Immature natural killer cell (primary cell): ENCODE measurements at regions not wholly inside any gene's neighbourhood (a gene's known extent, or its start where the extent isn't known, plus 50 kb on each side); places are given as distances from the start of the nearest gene placed in this dataset.

ENCODE experiments used
- DNase-seq, 3 donors: peaks; one replicate each; pipeline ENCODE4 v3.0.0; 2022; ENCODE audit warnings: mixed read lengths in 1 of 3
- H3K27ac Mint-ChIP-seq, 6 donors: one replicate each; pipeline ENCODE4 v1.8.0; 2020; ENCODE audit warnings: mixed read lengths in 6 of 6, mild to moderate bottlenecking in 5 of 6, inconsistent platforms in 4 of 6, moderate library complexity in 3 of 6
- H3K27me3 Mint-ChIP-seq, 3 donors: one replicate each; pipeline ENCODE4 v1.8.0; 2020 to 2021; ENCODE audit warnings: low read depth in 3 of 3, mild to moderate bottlenecking in 3 of 3, mixed read lengths in 3 of 3, moderate library complexity in 3 of 3, inconsistent platforms in 1 of 3
- H3K36me3 Mint-ChIP-seq, 3 donors: one replicate each; pipeline ENCODE4 v1.8.0; 2020; ENCODE audit warnings: mixed read lengths in 3 of 3, inconsistent platforms in 2 of 3, mild to moderate bottlenecking in 2 of 3
- H3K4me1 Mint-ChIP-seq, 2 donors: one replicate each; pipeline ENCODE4 v1.8.0; 2020; ENCODE audit warnings: inconsistent platforms in 2 of 2, mild to moderate bottlenecking in 2 of 2, mixed read lengths in 2 of 2, moderate library complexity in 1 of 2
- H3K4me3 Mint-ChIP-seq, 5 donors: one replicate each; pipeline ENCODE4 v1.8.0; 2020; ENCODE audit warnings: mild to moderate bottlenecking in 5 of 5, mixed read lengths in 5 of 5, inconsistent platforms in 3 of 5, moderate library complexity in 3 of 5
- H3K9me3 Mint-ChIP-seq, 6 donors: one replicate each; pipeline ENCODE4 v1.8.0; 2020; ENCODE audit warnings: mild to moderate bottlenecking in 6 of 6, mixed read lengths in 6 of 6, inconsistent platforms in 4 of 6, moderate library complexity in 3 of 6

DNA sequence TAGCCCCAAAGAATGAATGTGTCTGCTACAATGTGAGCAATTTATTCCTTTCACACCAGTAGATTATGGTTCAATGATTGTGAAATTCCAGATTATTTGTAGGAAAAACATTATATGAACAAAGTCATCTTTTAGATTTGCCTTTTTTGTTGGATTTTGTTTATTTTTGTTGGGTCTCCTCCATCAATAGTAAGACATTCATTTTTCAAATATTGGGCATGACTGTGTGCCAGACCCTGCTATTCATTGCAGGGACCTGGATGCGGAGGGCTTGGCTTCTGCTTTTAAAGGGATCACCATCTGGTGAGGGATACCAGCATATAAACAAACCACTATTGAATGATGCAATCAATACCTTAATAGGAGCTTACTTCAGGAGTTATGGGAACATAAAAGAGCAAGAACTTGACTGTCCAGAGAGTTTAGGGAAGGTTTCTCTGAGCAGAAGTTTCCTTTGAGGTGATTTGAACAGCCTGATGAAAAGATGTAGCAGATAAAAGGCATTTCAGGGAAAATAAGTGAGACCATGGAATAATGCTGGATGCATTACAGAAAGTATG lies 486.7 kb downstream of the EPHA4 start:
- Mint-ChIP-seq H3K4me1 (no peaks in the 10 kb centered on the region), H3K4me3 (no peak overlapping the region), H3K27me3 (peaks cover 2 to 6% (median 3%) of the 10 kb centered on the region in 3 donors), H3K27ac (no peak overlapping the region), H3K36me3 (no peaks in the 10 kb centered on the region), H3K9me3 (peaks cover 0 to 4% (median 0%) of the 10 kb centered on the region in 6 donors)
- DNase-seq = no peak

GRCh38 chr2:221085936-221086335 lies 486.2 kb downstream of the EPHA4 start:
- Mint-ChIP-seq H3K27ac (no peak overlapping the region), H3K4me3 (no peak overlapping the region), H3K27me3 (peaks cover 2 to 6% (median 3%) of the 10 kb centered on the region in 3 donors), H3K4me1 (no peaks in the 10 kb centered on the region), H3K36me3 (no peaks in the 10 kb centered on the region), H3K9me3 (peaks cover 0 to 4% (median 0%) of the 10 kb centered on the region in 6 donors)
- DNase-seq = no peak

DNA sequence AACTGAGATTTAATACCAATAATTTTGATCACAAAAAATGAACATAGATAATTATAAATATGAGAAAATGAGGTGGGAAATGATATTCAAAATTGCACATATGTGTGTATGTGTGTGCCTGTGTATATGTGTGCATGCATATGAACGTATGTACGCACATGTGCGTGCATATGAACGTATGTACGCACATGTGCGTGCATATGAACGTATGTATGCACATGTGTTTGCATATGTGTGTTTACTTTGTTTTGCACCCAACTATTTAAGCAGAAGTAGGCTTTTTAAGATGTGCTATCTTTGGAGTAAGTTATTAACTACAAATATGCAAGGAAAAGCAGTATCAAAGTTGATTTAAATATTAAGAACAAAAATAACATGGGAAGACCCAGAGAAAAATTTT lies 484.3 kb downstream of the EPHA4 start:
- no peaks in the 10 kb centered on the region for H3K4me1 Mint-ChIP-seq
- no peaks in the 10 kb centered on the region for H3K36me3 Mint-ChIP-seq
- no peak overlapping the region for H3K27ac Mint-ChIP-seq
- H3K9me3 Mint-ChIP-seq = peaks cover 0 to 2% (median 0%) of the 10 kb centered on the region in 6 donors
- no peak for DNase-seq
- H3K27me3 Mint-ChIP-seq = peaks cover 0 to 9% (median 0%) of the 10 kb centered on the region in 3 donors
- H3K4me3 Mint-ChIP-seq = no peak overlapping the region

DNA sequence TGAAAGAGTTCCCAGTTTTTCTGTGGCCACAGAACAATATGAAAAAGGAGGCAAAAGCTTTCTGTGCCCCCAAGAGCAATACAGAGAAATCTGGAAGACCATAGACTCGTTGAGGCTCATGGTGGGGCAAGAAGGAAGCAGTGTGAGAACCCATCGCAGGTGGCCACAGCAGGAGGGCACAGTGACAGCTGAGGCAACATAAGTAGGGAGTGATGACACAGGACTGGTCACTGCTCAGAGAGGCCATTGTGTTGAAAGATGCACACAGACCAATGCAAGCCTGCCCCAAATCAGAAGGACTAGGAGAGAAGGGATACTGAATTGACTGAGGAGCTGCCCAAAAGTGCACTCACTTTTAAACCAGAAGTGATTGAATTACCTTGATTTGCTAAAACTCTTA lies 483.6 kb downstream of the EPHA4 start:
- Mint-ChIP-seq H3K4me3 (no peak overlapping the region), H3K27me3 (peaks cover 0 to 9% (median 0%) of the 10 kb centered on the region in 3 donors), H3K9me3 (peaks cover 0 to 2% (median 0%) of the 10 kb centered on the region in 6 donors), H3K36me3 (no peaks in the 10 kb centered on the region), H3K4me1 (no peaks in the 10 kb centered on the region), H3K27ac (no peak overlapping the region)
- DNase-seq = no peak

DNA sequence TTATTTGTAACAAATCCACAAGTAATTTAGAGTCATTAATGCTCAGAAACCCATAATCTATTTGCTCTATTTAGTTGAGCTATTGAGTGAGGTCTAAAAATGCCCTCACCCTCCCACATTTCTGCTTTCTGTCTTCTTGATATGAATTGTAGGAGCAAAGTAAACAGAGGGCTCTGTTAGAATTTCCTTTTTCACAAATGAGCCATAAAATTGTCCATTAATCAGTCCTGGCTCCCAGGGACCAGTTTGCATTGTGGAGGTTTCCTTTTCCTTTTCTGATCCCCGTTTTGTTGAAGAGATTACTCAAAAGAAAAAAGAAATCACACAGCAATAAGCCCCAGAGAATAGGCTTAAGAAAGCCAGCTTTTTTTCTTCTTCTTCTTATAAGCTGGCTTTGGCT lies 476.7 kb downstream of the EPHA4 start:
- Mint-ChIP-seq H3K4me1 (no peaks in the 10 kb centered on the region), H3K9me3 (no peaks in the 10 kb centered on the region), H3K27me3 (peaks cover 0 to 5% (median 0%) of the 10 kb centered on the region in 3 donors), H3K27ac (no peak overlapping the region), H3K36me3 (no peaks in the 10 kb centered on the region), H3K4me3 (no peak overlapping the region)
- DNase-seq = no peak

GRCh38 chr2:221096706-221097567 lies 475.2 kb downstream of the EPHA4 start:
- Mint-ChIP-seq H3K36me3 (no peaks in the 10 kb centered on the region), H3K27me3 (peaks cover 0 to 2% (median 0%) of the 10 kb centered on the region in 3 donors), H3K27ac (no peak overlapping the region), H3K4me3 (no peak overlapping the region), H3K4me1 (no peaks in the 10 kb centered on the region), H3K9me3 (no peaks in the 10 kb centered on the region)
- no peak for DNase-seq

GRCh38 chr2:221097568-221097915 lies 474.6 kb downstream of the EPHA4 start:
- Mint-ChIP-seq H3K4me1 (no peaks in the 10 kb centered on the region), H3K9me3 (no peaks in the 10 kb centered on the region), H3K4me3 (no peak overlapping the region), H3K27me3 (peaks cover 0 to 2% (median 0%) of the 10 kb centered on the region in 3 donors), H3K27ac (no peak overlapping the region), H3K36me3 (no peaks in the 10 kb centered on the region)
- no peak for DNase-seq

DNA sequence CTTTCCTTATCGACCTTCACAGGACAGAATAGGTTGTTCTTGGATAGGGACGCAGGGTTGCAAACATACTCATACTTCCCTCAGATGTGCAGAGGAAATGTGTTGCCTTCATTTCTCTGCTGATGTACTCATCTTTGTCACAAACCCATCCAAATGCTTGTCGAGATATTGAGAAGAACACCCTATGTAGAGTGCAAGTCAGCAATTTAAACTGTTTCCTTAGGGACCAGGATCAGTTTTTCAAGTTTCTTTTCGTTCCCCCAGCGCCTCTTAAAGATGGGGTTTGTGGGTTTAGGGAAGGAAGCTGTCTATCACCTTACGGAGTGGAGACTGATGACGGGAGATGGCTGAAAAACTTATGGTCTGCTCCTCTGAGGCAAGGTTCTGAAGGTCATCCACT lies 474.2 kb downstream of the EPHA4 start:
- Mint-ChIP-seq H3K4me1 (peaks cover 0 to 2% of the 10 kb centered on the region in 2 donors), H3K27me3 (peaks cover 0 to 2% (median 0%) of the 10 kb centered on the region in 3 donors), H3K4me3 (no peak overlapping the region), H3K36me3 (no peaks in the 10 kb centered on the region), H3K27ac (no peak overlapping the region), H3K9me3 (no peaks in the 10 kb centered on the region)
- DNase-seq = no peak

- no peak for DNase-seq
- no peak overlapping the region for H3K4me3 Mint-ChIP-seq
- no peaks in the 10 kb centered on the region for H3K27me3 Mint-ChIP-seq
- no peaks in the 10 kb centered on the region for H3K9me3 Mint-ChIP-seq
- H3K4me1 Mint-ChIP-seq = peaks cover 5 to 14% of the 10 kb centered on the region in 2 donors
- H3K36me3 Mint-ChIP-seq = no peaks in the 10 kb centered on the region
- H3K27ac Mint-ChIP-seq = no peak overlapping the region
These were observed 471.5 kb downstream of the EPHA4 start for GRCh38 chr2:221100467-221101089.

DNA sequence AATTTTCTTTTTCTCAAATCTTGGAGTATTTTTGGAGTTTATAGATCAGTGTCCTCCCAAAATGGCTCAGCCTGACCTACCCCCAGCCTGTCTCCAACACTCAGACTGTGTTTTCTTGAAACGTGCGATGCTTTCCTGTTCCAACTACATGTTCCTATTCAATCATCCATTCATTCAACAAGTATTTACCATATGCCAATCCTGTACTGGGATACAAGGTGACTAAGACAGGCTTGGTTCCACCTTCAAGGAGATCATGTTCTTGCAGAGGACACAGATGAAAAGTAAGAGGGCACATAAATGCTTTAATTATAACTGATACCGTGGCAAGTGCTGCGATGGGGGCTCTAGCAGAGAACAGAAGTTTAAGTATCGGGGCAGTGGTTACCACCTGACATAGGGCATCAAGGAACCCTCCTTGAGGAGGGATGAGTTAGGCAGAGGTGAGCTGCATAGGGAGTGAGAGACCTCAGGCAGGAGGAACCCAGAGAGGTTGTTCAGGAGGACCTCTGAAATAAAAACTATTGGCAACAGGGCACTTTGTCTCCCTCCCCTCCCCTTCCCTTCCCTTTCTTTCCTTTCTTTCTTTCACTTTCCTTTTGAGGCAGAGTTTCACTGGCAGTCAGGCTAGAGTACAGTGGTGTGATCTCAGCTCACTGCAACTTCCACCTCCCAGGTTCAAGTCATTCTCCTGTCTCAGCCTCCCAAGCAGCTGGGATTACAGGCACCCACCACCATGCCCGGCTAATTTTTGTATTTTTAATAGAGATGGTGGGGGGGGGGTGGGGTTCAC lies 469.0 kb downstream of the EPHA4 start:
- peak overlapping the region in 1 of 6 donors; percentile 4 for H3K27ac Mint-ChIP-seq
- H3K36me3 Mint-ChIP-seq = no peaks in the 10 kb centered on the region
- peak in 1 of 3 donors; percentile 3 for DNase-seq

GRCh38 chr2:221103930-221104329 lies 468.2 kb downstream of the EPHA4 start:
- peaks cover 5 to 14% of the 10 kb centered on the region in 2 donors for H3K4me1 Mint-ChIP-seq
- H3K9me3 Mint-ChIP-seq = no peaks in the 10 kb centered on the region
- no peaks in the 10 kb centered on the region for H3K36me3 Mint-ChIP-seq
- DNase-seq = no peak
- no peak overlapping the region for H3K27ac Mint-ChIP-seq
- no peak overlapping the region for H3K4me3 Mint-ChIP-seq
- peaks cover 1 to 3% (median 3%) of the 10 kb centered on the region in 3 donors for H3K27me3 Mint-ChIP-seq

More for the DNA sequence above, 469.0 kb downstream of the EPHA4 start:
- peaks cover 5 to 14% of the 10 kb centered on the region in 2 donors for H3K4me1 Mint-ChIP-seq
- no peaks in the 10 kb centered on the region for H3K9me3 Mint-ChIP-seq
- peak overlapping the region in 2 of 5 donors; percentile 8 to 19 for H3K4me3 Mint-ChIP-seq
- H3K27me3 Mint-ChIP-seq = peaks cover 0 to 3% (median 1%) of the 10 kb centered on the region in 3 donors

DNA sequence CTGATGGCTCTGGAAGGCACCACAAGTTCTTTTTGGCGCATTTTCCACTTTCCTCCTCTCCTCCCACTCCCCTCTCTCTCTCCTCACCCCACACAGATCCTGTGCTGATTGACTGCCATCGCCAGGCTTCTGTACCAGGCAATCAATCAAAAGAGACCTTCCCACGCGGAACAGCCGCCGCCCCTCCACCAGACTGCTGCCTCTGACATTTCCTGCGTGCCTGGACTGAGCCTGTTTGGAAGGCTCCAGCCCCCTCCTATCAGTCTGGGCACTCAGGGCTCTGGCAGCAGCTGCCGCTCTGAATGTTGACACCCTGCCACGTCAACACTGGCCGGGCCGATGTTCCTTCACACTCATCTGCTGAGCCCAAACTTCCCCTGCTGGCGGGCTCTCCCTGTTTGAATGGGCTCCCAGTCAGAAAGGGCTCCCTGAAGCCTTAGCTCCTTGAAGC lies 467.7 kb downstream of the EPHA4 start:
- no peak for DNase-seq
- Mint-ChIP-seq H3K27me3 (peaks cover 1 to 3% (median 3%) of the 10 kb centered on the region in 3 donors), H3K36me3 (no peaks in the 10 kb centered on the region), H3K4me1 (peaks cover 5 to 14% of the 10 kb centered on the region in 2 donors), H3K4me3 (no peak overlapping the region), H3K9me3 (no peaks in the 10 kb centered on the region), H3K27ac (no peak overlapping the region)

- Mint-ChIP-seq H3K4me1 (peaks cover 5 to 14% of the 10 kb centered on the region in 2 donors), H3K27me3 (peaks cover 1 to 3% (median 3%) of the 10 kb centered on the region in 3 donors), H3K9me3 (no peaks in the 10 kb centered on the region), H3K36me3 (no peaks in the 10 kb centered on the region), H3K27ac (no peak overlapping the region), H3K4me3 (no peak overlapping the region)
- DNase-seq = no peak
These were observed 465.9 kb downstream of the EPHA4 start for GRCh38 chr2:221106241-221106640.
